Transverse colon (tissue), 4 donors: ENCODE measurements at regions not wholly inside any gene's neighbourhood (a gene's known extent, or its start where the extent isn't known, plus 50 kb on each side); places are given as distances from the start of the nearest gene placed in this dataset.

Experiments used
- DNase-seq: peaks from one replicate; pipeline ENCODE4 v3.0.0-alpha.2; 2019
- H3K27ac ChIP-seq, 4 donors: fragments of 200-600 bp; sonication (generic); 2 replicates each; pipeline ENCODE4 v1.5.1; 2016 to 2018; ENCODE audit warnings: inconsistent platforms in 4 of 4
- H3K27me3 ChIP-seq: fragments of 200-600 bp; sonication (generic); 2 replicates; pipeline ENCODE4 v1.5.1; 2017; ENCODE audit warnings: inconsistent platforms
- H3K36me3 ChIP-seq, 4 donors: fragments of 200-600 bp; sonication (generic); 2 replicates each; pipeline ENCODE4 v1.5.1; 2017 to 2019; ENCODE audit warnings: inconsistent platforms in 4 of 4
- H3K4me1 ChIP-seq, 4 donors: fragments of 200-600 bp; sonication (generic); 2 replicates each; pipeline ENCODE4 v1.5.1; 2017 to 2020; ENCODE audit warnings: inconsistent platforms in 4 of 4
- H3K4me3 ChIP-seq, 4 donors: fragments of 200-600 bp; sonication (generic); 1 replicate in 1 of 4; 2 replicates in 3 of 4; pipeline versions ENCODE4 v1.5.1 to v1.6.1; 2017 to 2019; ENCODE audit warnings: inconsistent platforms in 4 of 4
- H3K9me3 ChIP-seq, 2 donors: fragments of 200-600 bp; sonication (generic); 2 replicates each; pipeline ENCODE4 v1.5.1; 2017 to 2019; ENCODE audit warnings: inconsistent platforms in 2 of 2
- EP300 ChIP-seq: sonication (generic); formaldehyde crosslinking; IDR thresholded peaks from one replicate; pipeline ENCODE4 v1.6.1; 2017; ENCODE audit warnings: antibody characterized with exemption, low read depth
- POLR2A ChIP-seq: fragments of 450-650 bp; IDR thresholded peaks from one replicate; pipeline ENCODE4 v1.6.1; 2016; ENCODE audit warnings: antibody characterized with exemption, mild to moderate bottlenecking, moderate library complexity
- POLR2AphosphoS5 ChIP-seq, 3 donors: sonication (generic); formaldehyde crosslinking; IDR thresholded peaks; one replicate each; pipeline ENCODE4 v1.6.1; 2016; ENCODE audit warnings: antibody characterized with exemption in 3 of 3
- WGBS, 2 donors: methylation state at CpG; one replicate each; pipeline ENCODE4 v1.1.5; 2018; ENCODE audit warnings: low coverage in 1 of 2; 5-methylcytosine and 5-hydroxymethylcytosine counted together
- in situ Hi-C, 4 donors: fragments of 200-750 bp; cut with MboI; loops; one replicate each; pipeline versions ENCODE4 v1.15.0 to v1.15.1; 2017; ENCODE audit warnings: low sequenced_read_pairs in 3 of 4, low pct_ligation_motif_present in 1 of 4, low pct_unique_long_range_greater_than_20kb in 1 of 4
- intact Hi-C: fragments of 100-400 bp; cut with DNase I; formaldehyde crosslinking; loops from one replicate; pipeline ENCODE4 v1.15.1; 2023; ENCODE audit warnings: low total_unique reads
- TF ChIP-seq, protein P1 (sequence below), 5 experiments: fragments of 200-600 bp in 3 of 5; fragments of 450-650 bp in 2 of 5; sonication (generic) in 3 of 5; IDR thresholded peaks; 1 replicate in 2 of 5; 2 replicates in 3 of 5; pipeline ENCODE4 v1.5.1; 2016 to 2017; ENCODE audit warnings: antibody characterized with exemption in 5 of 5, inconsistent platforms in 3 of 5, mild to moderate bottlenecking in 2 of 5, moderate library complexity in 1 of 5

GRCh38 chr12:130064999-130065398 lies 97.3 kb upstream of the FZD10 start:
- WGBS, 2 donors, result 75 to 82% methylated on average over 1 to 4 of the region's 4 CpGs

GRCh38 chr12:130066742-130067141 lies 95.5 kb upstream of the FZD10 start:
- Histone ChIP-seq H3K27ac (no peak overlapping the region), H3K9me3 (no peaks in the 10 kb centered on the region), H3K36me3 (no peaks in the 10 kb centered on the region), H3K4me1 (no peaks in the 10 kb centered on the region), H3K27me3 (no peaks in the 10 kb centered on the region), H3K4me3 (no peak overlapping the region)
- WGBS, 2 donors, result 60 to 69% methylated on average over 1 to 5 of the region's 5 CpGs
- DNase-seq, result no peak
- no peak for TF ChIP-seq EP300
- no peak for TF ChIP-seq POLR2AphosphoS5 (IDR thresholded peaks at IDR 0.05)
- TF ChIP-seq POLR2A, result no peak
- TF ChIP-seq, protein P1, sequence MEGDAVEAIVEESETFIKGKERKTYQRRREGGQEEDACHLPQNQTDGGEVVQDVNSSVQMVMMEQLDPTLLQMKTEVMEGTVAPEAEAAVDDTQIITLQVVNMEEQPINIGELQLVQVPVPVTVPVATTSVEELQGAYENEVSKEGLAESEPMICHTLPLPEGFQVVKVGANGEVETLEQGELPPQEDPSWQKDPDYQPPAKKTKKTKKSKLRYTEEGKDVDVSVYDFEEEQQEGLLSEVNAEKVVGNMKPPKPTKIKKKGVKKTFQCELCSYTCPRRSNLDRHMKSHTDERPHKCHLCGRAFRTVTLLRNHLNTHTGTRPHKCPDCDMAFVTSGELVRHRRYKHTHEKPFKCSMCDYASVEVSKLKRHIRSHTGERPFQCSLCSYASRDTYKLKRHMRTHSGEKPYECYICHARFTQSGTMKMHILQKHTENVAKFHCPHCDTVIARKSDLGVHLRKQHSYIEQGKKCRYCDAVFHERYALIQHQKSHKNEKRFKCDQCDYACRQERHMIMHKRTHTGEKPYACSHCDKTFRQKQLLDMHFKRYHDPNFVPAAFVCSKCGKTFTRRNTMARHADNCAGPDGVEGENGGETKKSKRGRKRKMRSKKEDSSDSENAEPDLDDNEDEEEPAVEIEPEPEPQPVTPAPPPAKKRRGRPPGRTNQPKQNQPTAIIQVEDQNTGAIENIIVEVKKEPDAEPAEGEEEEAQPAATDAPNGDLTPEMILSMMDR (IDR thresholded peaks at IDR 0.05), result no peak
- intact Hi-C loops (no loop called here), in situ Hi-C loops (no loop called here)

More at GRCh38 chr12:130064999-130065398, 97.3 kb upstream of the FZD10 start:
- TF ChIP-seq EP300, result no peak
- TF ChIP-seq POLR2A, result no peak
- TF ChIP-seq POLR2AphosphoS5 (IDR thresholded peaks at IDR 0.05), result no peak
- TF ChIP-seq, protein P1 (IDR thresholded peaks at IDR 0.05), result no peak
- no peaks in the 10 kb centered on the region for H3K27me3 ChIP-seq
- in situ Hi-C loops, result no loop called here
- H3K4me3 ChIP-seq, result no peak overlapping the region
- H3K27ac ChIP-seq, result no peak overlapping the region
- no peaks in the 10 kb centered on the region for H3K4me1 ChIP-seq
- no peaks in the 10 kb centered on the region for H3K9me3 ChIP-seq
- H3K36me3 ChIP-seq, result no peaks in the 10 kb centered on the region
- no peak for DNase-seq
- intact Hi-C loops, result no loop called here

DNA sequence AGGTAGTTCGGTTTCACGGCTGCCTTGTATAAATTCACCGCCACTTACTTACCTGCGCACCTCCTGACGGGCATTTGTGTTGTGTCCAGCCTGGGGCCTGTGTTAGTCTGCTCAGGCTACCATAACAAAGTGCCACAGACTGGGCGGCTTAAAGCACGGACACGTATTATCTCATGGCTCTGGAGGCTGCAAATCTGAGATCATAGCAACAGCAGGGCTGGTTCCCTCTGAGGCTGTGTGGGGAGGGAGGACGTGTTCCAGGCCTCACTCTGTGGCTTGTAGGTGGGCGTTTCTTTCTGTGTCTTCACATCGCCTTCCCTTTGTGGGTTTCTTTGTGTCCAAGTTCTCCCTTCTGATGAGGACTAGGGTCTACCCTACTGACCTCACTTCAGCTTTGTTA lies 93.5 kb upstream of the FZD10 start:
- intact Hi-C loops (no loop called here), in situ Hi-C loops (no loop called here)
- TF ChIP-seq POLR2AphosphoS5 (IDR thresholded peaks at IDR 0.05) (no peak), EP300 (no peak), POLR2A (no peak)
- TF ChIP-seq, protein P1 (IDR thresholded peaks at IDR 0.05), result no peak

GRCh38 chr12:130070126-130070611 lies 92.1 kb upstream of the FZD10 start:
- 58% methylated on average over 15 of the region's 21 CpGs; no CpG with 5 or more reads in 1 of the 2 donors for WGBS, 2 donors
- H3K27ac ChIP-seq, result no peak overlapping the region
- intact Hi-C loops, result no loop called here

More for the DNA sequence above, 93.5 kb upstream of the FZD10 start:
- DNase-seq, result no peak
- Histone ChIP-seq H3K36me3 (no peaks in the 10 kb centered on the region), H3K4me3 (no peak overlapping the region), H3K4me1 (no peaks in the 10 kb centered on the region), H3K9me3 (no peaks in the 10 kb centered on the region), H3K27ac (no peak overlapping the region), H3K27me3 (no peaks in the 10 kb centered on the region)
- WGBS, 2 donors, result 84 to 100% methylated on average over 1 to 11 of the region's 11 CpGs

More at GRCh38 chr12:130070126-130070611, 92.1 kb upstream of the FZD10 start:
- Histone ChIP-seq H3K9me3 (no peaks in the 10 kb centered on the region), H3K4me3 (no peak overlapping the region), H3K4me1 (no peaks in the 10 kb centered on the region), H3K27me3 (no peaks in the 10 kb centered on the region), H3K36me3 (no peaks in the 10 kb centered on the region)
- DNase-seq, result no peak
- TF ChIP-seq EP300, result no peak
- TF ChIP-seq, protein P1 (IDR thresholded peaks at IDR 0.05), result no peak
- no peak for TF ChIP-seq POLR2A
- TF ChIP-seq POLR2AphosphoS5 (IDR thresholded peaks at IDR 0.05), result no peak
- in situ Hi-C loops, result no loop called here
